ENCODE measurements at regions not wholly inside any gene's neighbourhood (a gene's known extent, or its start where the extent isn't known, plus 50 kb on each side); places are given as distances from the start of the nearest gene placed in this dataset.

GRCh38 chr2:163802284-163802683 is 66.5 kb upstream of the FIGN start:
- TF ChIP-seq CTCF (IDR thresholded peaks at IDR 0.05) = no peak
- TF ChIP-seq POLR2A (IDR thresholded peaks at IDR 0.05; ENCODE audit: low read depth) = no peak
- TF ChIP-seq POLR2AphosphoS5 (IDR thresholded peaks at IDR 0.05) = no peak
- no peak for TF ChIP-seq EP300 (IDR thresholded peaks at IDR 0.05)

All from esophagus muscularis mucosa (tissue), 4 donors.